NCI-H2227 (cell line): ENCODE measurements at regions not wholly inside any gene's neighbourhood (a gene's known extent, or its start where the extent isn't known, plus 50 kb on each side); places are given as distances from the start of the nearest gene placed in this dataset.

Source experiments
- DNase-seq: peaks from one replicate; lab custom pipeline; 2025; ENCODE audit not compliant: unreplicated experiment; lab: John Stamatoyannopoulos, UW

DNA sequence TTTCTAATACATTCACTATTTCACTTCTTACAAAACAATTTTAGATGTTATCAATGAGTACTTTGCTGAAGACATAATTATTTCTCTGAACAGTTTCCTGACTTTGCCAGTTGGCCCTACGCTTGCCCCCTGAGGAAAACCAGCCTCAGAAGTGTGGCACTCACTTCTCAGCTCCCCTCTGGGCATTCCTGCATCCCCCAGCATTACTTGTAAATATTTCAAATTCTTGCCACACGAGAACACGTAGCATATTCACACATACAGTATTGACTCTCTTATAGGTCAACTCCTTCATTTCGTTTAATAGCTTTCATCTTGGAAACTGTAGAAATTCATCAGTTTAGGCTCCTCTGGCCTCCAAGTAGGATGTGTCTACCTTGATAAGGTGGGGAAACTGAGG is 65.2 kb downstream of the OTX2 start:
- DNase-seq = no peak

- no peak for DNase-seq
These were observed 66.3 kb downstream of the OTX2 start for GRCh38 chr14:56744016-56744415.

- DNase-seq = no peak
These were observed 67.8 kb downstream of the OTX2 start for GRCh38 chr14:56742391-56742878.

GRCh38 chr14:56741325-56741724 is 69.0 kb downstream of the OTX2 start:
- DNase-seq = no peak

- no peak for DNase-seq
These were observed 72.3 kb downstream of the OTX2 start for GRCh38 chr14:56738020-56738419.

GRCh38 chr14:56733396-56733795 is 76.9 kb downstream of the OTX2 start:
- no peak for DNase-seq

- DNase-seq = peak; percentile 2
These were observed 79.1 kb downstream of the OTX2 start for GRCh38 chr14:56731187-56731586.

DNA sequence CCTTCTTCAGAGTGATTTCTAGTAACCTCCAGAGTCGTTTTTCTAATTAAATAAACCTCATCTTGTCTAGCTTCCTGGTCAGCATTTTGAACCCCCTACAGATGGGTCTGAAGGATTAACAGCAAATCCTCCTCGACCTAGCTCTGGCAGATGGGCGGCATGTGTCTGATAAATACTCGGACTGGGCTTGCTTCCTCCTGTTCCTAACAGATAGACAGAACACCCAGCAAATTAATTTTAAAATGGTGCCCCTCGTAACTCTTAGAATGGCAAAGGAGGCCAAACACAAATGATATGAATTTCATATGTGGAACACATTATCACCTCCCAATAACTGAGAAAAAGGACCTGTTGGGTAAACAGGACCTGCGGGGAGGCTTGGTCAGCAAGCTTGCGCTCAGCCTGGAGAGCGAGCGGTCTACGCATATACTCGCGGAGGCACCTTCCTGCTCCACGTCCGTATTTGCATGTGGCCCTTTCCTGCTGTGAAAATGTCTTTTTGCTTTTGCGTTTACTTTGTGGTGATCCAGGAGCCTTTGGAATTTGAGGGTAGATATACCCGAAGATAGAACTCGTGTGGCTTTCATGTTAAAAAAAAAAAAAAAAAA is 79.6 kb downstream of the OTX2 start:
- DNase-seq = peak; percentile 42

DNA sequence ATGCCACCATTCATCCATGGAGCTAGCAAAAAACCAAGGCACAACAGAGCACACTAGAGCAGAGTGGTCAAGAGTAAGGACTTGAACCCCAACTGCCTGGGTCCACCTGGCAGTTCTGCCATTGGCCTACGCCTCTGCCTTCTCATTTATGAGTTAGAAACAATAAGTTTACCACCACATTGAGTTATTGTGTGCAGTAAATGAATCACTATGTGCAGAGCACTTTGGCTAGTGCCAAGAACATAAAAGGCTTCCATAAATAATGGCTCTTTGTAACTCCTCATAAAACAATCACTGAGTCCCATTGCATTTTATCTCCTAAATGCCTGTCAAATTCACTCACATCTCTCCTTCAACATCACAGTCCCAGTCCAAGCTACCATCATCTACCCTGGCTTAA is 86.3 kb downstream of the OTX2 start:
- DNase-seq = no peak

DNA sequence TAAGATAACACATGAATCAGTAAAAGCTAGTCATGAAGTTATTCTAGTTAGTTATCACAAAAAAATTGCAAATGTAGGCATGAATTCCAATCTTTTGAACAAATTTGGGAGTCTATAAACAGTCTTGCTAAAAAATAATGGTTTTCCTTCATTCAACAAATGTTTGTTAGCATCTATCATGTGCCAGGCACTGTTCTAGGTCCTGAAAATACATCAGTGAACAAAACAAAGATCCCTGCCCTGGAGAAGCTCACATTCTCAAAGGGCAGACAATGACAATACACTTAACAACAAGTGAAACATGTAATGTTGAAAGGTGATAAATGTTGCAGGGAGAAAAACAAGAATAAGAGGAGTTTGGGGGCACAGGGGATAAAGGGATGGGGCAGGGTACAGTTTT is 86.9 kb downstream of the OTX2 start:
- no peak for DNase-seq

DNA sequence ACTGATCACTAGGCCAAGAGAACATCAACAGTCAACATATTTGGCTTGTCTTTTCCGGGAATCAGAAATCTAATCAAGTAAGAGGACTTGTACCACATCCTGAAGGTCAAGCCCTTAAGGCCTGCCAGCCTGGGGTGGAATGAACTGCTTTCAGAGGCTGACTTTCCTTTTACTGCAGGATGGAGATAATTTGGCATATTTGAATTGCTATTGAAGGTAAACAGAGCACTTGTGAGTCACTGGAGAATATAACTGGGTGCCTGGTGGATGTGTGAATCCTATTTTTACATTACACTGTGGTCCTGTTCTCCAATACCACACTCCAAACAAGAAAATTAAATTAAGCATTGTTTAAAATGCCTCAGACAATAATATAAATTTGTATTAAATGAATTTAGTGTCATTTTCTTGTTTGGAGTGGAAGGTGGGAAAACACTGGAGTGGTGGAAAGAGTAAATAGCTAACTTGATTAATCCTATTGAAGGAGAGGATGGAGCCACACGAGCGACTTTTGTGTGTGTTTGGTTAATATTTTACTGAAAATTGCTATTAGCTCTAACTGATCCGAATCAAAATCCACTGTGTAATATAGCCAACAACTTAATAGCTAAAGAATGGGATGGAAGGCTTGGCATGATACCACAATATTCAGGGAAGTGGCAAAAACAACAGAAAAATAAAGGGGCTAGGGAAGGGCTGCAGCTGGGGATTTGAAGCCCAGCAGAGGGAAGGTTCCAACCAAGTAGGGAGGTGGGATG is 89.4 kb downstream of the OTX2 start:
- DNase-seq = no peak

DNA sequence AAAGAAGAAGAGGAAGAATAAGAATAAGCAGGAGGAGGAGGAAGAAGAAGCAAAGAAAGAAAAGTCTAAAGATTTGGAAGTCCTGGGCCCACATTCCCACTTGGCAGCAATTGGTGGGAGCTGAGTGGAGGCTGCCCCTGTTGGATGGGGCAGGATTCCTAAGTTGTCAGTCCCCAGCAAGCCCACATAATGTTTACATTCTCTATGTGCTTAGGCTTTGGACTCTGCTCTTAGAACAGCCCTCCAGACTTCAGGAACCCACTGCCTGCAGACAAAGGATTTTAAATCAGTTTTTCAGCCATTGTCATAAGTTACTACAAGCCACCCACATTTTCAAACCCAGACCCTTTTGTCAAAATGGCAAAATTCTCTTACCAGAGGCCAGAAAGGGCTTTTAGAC is 92.0 kb downstream of the OTX2 start:
- DNase-seq = no peak

GRCh38 chr14:56716705-56717104 is 93.6 kb downstream of the OTX2 start:
- no peak for DNase-seq

GRCh38 chr14:56715938-56716337 is 94.3 kb downstream of the OTX2 start:
- DNase-seq = no peak

- no peak for DNase-seq
These were observed 101.1 kb downstream of the OTX2 start for GRCh38 chr14:56709201-56709600.

GRCh38 chr14:56708704-56709103 is 101.6 kb downstream of the OTX2 start:
- no peak for DNase-seq

DNA sequence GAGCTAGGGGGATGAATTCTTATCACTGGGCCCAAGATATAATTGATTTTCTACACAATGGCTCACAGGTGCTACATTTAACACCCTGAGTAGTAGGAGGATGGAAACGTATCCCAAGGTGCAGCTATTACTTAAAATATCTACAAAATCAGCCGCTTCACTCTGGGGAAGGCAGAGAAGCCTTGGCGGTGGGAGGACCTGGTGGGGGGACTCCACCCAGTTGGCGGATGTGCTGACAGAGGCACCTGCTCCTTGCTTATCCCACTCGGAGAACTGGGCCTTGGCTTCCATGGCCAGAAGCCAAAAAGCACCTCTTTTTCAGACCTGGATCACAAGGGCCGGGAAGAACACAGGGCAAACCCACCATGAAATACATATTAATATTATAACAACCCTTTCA is 106.3 kb downstream of the OTX2 start:
- DNase-seq = no peak

DNA sequence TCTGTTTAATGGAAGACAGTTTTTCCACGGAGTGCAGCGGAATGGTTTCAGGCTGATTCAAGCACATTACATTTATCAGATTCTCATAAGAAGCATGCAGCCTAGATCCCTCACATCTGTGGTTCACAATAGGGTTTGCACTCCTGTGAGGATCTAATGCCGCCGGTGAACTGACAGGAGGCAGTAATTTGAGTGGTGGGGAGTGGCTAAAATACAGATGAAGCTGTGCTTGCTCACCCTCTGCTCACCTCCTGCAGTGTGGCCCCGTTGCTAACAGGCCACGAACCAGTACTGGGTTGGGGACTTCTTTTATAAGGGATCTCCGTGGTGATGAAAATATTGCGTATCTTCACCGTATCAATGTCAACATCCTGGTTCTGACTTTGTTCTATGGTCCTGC is 107.8 kb downstream of the OTX2 start:
- no peak for DNase-seq
